ENCODE measurements at regions not wholly inside any gene's neighbourhood (a gene's known extent, or its start where the extent isn't known, plus 50 kb on each side); places are given as distances from the start of the nearest gene placed in this dataset.

- Mint-ChIP-seq H3K36me3 (ENCODE audit: insufficient read depth) (no peaks in the 10 kb centered on the region), H3K9me3 (peaks cover 8% of the 10 kb centered on the region)
- ATAC-seq: no peak
These were observed 385.4 kb upstream of the SYT4 start for GRCh38 chr18:43662657-43663056.

GRCh38 chr18:43663159-43663558 is 385.9 kb upstream of the SYT4 start:
- ATAC-seq (no peak), DNase-seq (no peak)
- Mint-ChIP-seq H3K9me3 (peaks cover 4% of the 10 kb centered on the region), H3K4me1 (ENCODE audit: low read depth) (no peaks in the 10 kb centered on the region), H3K27me3 (ENCODE audit: low read depth) (no peaks in the 10 kb centered on the region), H3K4me3 (no peak overlapping the region), H3K36me3 (ENCODE audit: insufficient read depth) (no peaks in the 10 kb centered on the region)

More at GRCh38 chr18:43662657-43663056, 385.4 kb upstream of the SYT4 start:
- Mint-ChIP-seq H3K4me3 (no peak overlapping the region), H3K4me1 (ENCODE audit: low read depth) (no peaks in the 10 kb centered on the region), H3K27me3 (ENCODE audit: low read depth) (no peaks in the 10 kb centered on the region)
- DNase-seq: no peak

- Mint-ChIP-seq H3K27me3 (ENCODE audit: low read depth) (no peaks in the 10 kb centered on the region), H3K9me3 (peaks cover 4% of the 10 kb centered on the region), H3K36me3 (ENCODE audit: insufficient read depth) (no peaks in the 10 kb centered on the region), H3K4me3 (no peak overlapping the region), H3K4me1 (ENCODE audit: low read depth) (no peaks in the 10 kb centered on the region)
- DNase-seq (no peak), ATAC-seq (no peak)
These were observed 387.3 kb upstream of the SYT4 start for GRCh38 chr18:43664487-43665008.

- Mint-ChIP-seq H3K36me3 (ENCODE audit: insufficient read depth) (no peaks in the 10 kb centered on the region), H3K4me3 (no peak overlapping the region), H3K27me3 (ENCODE audit: low read depth) (no peaks in the 10 kb centered on the region), H3K9me3 (peaks cover 4% of the 10 kb centered on the region), H3K4me1 (ENCODE audit: low read depth) (no peaks in the 10 kb centered on the region)
- ATAC-seq: no peak
- no peak for DNase-seq
These were observed 388.0 kb upstream of the SYT4 start for GRCh38 chr18:43665105-43665788.

DNA sequence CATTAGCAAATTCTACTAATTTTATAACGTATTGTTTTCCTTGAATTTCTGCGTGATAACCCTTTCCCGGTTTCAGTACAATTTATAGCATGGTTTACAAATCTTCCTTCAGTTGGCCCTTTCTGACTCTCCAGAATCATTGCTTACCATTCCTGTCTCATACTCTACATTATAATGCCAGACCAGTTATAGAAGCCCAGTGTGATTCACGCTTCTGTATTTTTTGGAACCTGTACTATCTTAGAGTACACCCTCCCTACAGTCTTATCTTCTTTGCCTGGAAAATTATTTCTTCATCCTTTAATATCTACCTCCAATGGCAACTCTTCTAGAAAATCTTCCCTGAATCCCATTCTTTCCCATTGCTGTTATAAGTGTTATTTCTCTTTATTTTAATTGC is 391.6 kb upstream of the SYT4 start:
- no peak for ATAC-seq
- Mint-ChIP-seq H3K4me1 (ENCODE audit: low read depth) (no peaks in the 10 kb centered on the region), H3K27me3 (ENCODE audit: low read depth) (no peaks in the 10 kb centered on the region), H3K4me3 (no peak overlapping the region), H3K36me3 (ENCODE audit: insufficient read depth) (no peaks in the 10 kb centered on the region), H3K9me3 (peaks cover 4% of the 10 kb centered on the region)
- no peak for DNase-seq

DNA sequence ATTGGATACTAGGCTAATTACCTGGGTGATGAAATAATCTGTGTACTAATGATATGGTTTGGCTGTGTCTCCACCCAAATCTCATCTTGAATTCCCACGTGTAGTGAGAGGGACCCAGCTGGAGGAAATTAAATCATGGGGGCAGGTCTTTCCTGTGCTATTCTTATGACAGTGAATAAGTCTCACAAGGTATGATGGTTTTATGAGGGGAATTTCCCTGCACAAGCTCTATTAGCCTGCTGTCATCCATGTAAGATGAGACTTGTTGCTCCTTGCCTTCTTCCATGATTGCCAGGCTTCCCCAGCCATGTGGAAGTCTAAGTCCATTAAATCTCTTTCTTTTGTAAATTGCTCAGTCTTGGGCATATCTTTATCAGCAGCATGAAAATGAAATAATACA is 394.1 kb upstream of the SYT4 start:
- H3K4me1 Mint-ChIP-seq (ENCODE audit: low read depth): no peaks in the 10 kb centered on the region
- ATAC-seq (no peak), DNase-seq (no peak)
- no peaks in the 10 kb centered on the region for H3K27me3 Mint-ChIP-seq (ENCODE audit: low read depth)
- H3K9me3 Mint-ChIP-seq: no peaks in the 10 kb centered on the region
- H3K4me3 Mint-ChIP-seq: no peak overlapping the region
- no peaks in the 10 kb centered on the region for H3K36me3 Mint-ChIP-seq (ENCODE audit: insufficient read depth)

- DNase-seq (no peak), ATAC-seq (no peak)
- H3K9me3 Mint-ChIP-seq: peaks cover 14% of the 10 kb centered on the region
- H3K36me3 Mint-ChIP-seq (ENCODE audit: insufficient read depth): no peaks in the 10 kb centered on the region
- no peak overlapping the region for H3K4me3 Mint-ChIP-seq
- no peaks in the 10 kb centered on the region for H3K27me3 Mint-ChIP-seq (ENCODE audit: low read depth)
- H3K4me1 Mint-ChIP-seq (ENCODE audit: low read depth): no peaks in the 10 kb centered on the region
These were observed 402.8 kb upstream of the SYT4 start for GRCh38 chr18:43680096-43680495.

DNA sequence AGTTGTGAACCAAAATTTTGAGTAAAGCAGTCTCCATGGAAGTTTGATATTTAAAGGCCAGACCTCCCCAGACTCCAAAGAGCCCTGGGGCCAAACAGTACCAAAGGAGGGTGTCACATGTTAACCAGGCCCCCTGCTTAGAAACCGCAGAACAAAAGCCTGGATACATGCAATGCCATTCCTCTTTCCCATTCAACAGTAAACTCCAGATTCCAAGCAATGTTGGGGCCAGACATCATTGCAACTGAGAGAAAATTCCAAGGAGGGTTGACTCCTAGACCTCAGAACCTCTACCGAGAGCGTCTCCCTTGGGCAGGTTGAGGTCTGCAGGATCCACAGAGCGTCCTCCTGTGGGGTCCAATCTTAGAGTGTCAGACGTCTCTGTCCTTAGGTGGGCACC is 404.4 kb upstream of the SYT4 start:
- H3K27me3 Mint-ChIP-seq (ENCODE audit: low read depth): no peaks in the 10 kb centered on the region
- no peak for DNase-seq
- no peak overlapping the region for H3K4me3 Mint-ChIP-seq
- peaks cover 14% of the 10 kb centered on the region for H3K9me3 Mint-ChIP-seq
- no peak for ATAC-seq
- no peaks in the 10 kb centered on the region for H3K4me1 Mint-ChIP-seq (ENCODE audit: low read depth)
- no peaks in the 10 kb centered on the region for H3K36me3 Mint-ChIP-seq (ENCODE audit: insufficient read depth)

GRCh38 chr18:43682196-43682595 is 404.9 kb upstream of the SYT4 start:
- ATAC-seq (no peak), DNase-seq (no peak)
- peaks cover 14% of the 10 kb centered on the region for H3K9me3 Mint-ChIP-seq
- H3K4me3 Mint-ChIP-seq: no peak overlapping the region
- H3K4me1 Mint-ChIP-seq (ENCODE audit: low read depth): no peaks in the 10 kb centered on the region
- no peaks in the 10 kb centered on the region for H3K27me3 Mint-ChIP-seq (ENCODE audit: low read depth)
- no peaks in the 10 kb centered on the region for H3K36me3 Mint-ChIP-seq (ENCODE audit: insufficient read depth)

DNA sequence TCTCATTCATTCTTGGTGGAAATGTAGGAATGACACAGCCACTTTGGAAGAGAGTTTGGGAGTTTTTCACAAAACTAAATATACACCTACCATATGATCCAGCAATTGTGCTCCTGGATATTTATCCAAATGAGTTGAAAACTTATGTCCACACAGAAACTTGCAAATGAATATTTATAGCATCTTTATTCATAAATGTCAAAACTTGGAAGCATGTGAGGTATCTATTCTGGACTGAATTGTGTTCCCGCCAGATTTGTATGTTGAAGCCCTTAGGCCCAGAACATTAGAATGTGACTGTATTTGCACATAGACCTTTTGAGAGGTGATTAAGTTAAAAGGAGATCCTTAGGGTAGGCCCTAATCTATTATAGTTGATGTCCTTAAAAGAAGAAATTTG is 409.4 kb upstream of the SYT4 start:
- Mint-ChIP-seq H3K4me1 (ENCODE audit: low read depth) (no peaks in the 10 kb centered on the region), H3K27me3 (ENCODE audit: low read depth) (no peaks in the 10 kb centered on the region), H3K36me3 (ENCODE audit: insufficient read depth) (no peaks in the 10 kb centered on the region), H3K9me3 (peaks cover 13% of the 10 kb centered on the region), H3K4me3 (no peak overlapping the region)
- ATAC-seq: no peak
- DNase-seq: no peak

GRCh38 chr18:43692099-43692690 is 414.9 kb upstream of the SYT4 start:
- H3K4me1 Mint-ChIP-seq (ENCODE audit: low read depth): no peaks in the 10 kb centered on the region

DNA sequence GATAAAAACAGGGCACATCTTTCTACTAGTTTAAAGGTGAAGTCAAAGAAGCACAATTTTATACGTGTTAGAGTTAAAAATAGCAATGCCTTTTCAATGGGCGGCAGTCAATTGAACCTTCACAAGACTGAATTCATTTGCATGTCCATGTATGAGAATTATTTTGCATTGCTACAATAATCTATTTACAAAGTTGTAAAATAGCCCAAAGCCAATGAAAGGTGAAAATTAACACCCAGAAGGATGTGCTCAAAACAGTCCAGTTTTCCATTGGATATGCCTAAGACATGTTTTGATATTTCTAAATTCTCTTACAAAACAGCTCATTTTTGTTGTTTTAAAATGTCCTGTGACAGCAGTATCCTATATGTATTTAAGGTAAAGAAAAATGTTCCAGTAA is 425.1 kb upstream of the SYT4 start:
- no peaks in the 10 kb centered on the region for H3K36me3 Mint-ChIP-seq (ENCODE audit: insufficient read depth)
- H3K9me3 Mint-ChIP-seq: peaks cover 5% of the 10 kb centered on the region
- ATAC-seq (no peak), DNase-seq (no peak)
- no peaks in the 10 kb centered on the region for H3K4me1 Mint-ChIP-seq (ENCODE audit: low read depth)
- no peaks in the 10 kb centered on the region for H3K27me3 Mint-ChIP-seq (ENCODE audit: low read depth)
- H3K4me3 Mint-ChIP-seq: no peak overlapping the region

More at GRCh38 chr18:43692099-43692690, 414.9 kb upstream of the SYT4 start:
- ATAC-seq: no peak
- Mint-ChIP-seq H3K36me3 (ENCODE audit: insufficient read depth) (no peaks in the 10 kb centered on the region), H3K27me3 (ENCODE audit: low read depth) (no peaks in the 10 kb centered on the region), H3K9me3 (peaks cover 13% of the 10 kb centered on the region), H3K4me3 (no peak overlapping the region)
- DNase-seq: no peak

DNA sequence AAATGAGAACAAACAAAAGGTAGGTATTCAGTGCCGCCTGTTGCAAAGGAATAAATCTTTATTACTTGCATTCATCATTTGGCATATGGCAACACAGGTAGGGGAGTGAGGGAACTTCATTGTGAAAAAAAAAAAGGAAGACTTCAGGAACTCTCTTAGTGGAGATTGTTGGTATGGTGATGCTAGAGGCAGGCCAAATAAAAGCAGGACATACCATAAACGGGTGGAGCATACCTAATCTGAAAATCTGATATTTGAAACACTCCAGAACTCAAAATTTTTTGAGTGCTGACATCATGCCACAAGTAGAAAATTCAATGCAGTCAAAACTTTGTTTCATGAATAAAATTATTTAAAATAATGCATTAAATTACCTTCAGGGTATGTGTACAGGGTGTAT is 425.8 kb upstream of the SYT4 start:
- Mint-ChIP-seq H3K4me1 (ENCODE audit: low read depth) (no peaks in the 10 kb centered on the region), H3K9me3 (peaks cover 5% of the 10 kb centered on the region), H3K27me3 (ENCODE audit: low read depth) (no peaks in the 10 kb centered on the region), H3K4me3 (no peak overlapping the region), H3K36me3 (ENCODE audit: insufficient read depth) (no peaks in the 10 kb centered on the region)
- ATAC-seq: no peak
- no peak for DNase-seq

DNA sequence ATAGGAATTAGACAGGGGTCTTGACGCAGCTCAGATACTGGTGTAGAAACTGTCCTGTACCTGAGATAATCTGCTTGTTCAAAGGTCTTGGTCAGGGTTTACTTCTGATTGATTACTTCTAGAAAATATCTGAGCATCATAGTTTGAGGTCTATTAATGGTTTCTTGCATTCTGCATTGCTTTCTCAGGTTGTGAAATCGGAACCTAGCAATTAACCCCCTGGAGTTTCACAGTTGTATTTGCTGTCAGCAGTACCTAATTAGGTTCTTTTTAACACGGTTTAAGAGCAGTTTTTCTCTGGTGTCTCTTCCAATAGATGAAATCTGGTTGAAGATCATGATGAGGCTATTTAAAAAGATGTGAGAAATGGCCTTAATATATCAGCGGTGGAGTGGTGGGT is 428.6 kb upstream of the SYT4 start:
- H3K9me3 Mint-ChIP-seq: peaks cover 3% of the 10 kb centered on the region
- no peaks in the 10 kb centered on the region for H3K36me3 Mint-ChIP-seq (ENCODE audit: insufficient read depth)
- no peak overlapping the region for H3K4me3 Mint-ChIP-seq
- DNase-seq (no peak), ATAC-seq (no peak)
- no peaks in the 10 kb centered on the region for H3K27me3 Mint-ChIP-seq (ENCODE audit: low read depth)
- no peaks in the 10 kb centered on the region for H3K4me1 Mint-ChIP-seq (ENCODE audit: low read depth)

DNA sequence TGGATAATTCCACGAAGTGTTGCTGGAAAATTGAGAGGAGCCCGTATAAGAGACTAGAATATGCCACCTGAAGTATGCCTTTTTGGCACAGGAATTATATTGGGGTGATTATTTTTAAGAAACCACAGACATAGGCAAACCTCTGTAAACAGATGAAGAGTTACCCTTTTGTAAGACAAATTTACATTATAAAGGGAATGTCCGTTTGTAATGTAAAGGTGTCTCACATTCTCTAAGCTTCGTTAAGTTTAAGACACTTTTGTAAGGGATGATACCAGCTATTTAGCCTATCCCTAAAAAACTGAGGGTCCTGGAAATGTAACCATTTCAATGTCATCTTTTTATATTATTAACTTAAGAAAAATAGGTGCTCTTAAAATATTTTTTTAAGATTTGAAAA is 432.8 kb upstream of the SYT4 start:
- peaks cover 9% of the 10 kb centered on the region for H3K9me3 Mint-ChIP-seq
- no peaks in the 10 kb centered on the region for H3K4me1 Mint-ChIP-seq (ENCODE audit: low read depth)
- DNase-seq (no peak), ATAC-seq (no peak)
- no peaks in the 10 kb centered on the region for H3K27me3 Mint-ChIP-seq (ENCODE audit: low read depth)
- no peak overlapping the region for H3K4me3 Mint-ChIP-seq
- H3K36me3 Mint-ChIP-seq (ENCODE audit: insufficient read depth): no peaks in the 10 kb centered on the region

All from activated T-cell treated with anti-CD3 and anti-CD28 coated beads, Interleukin-2, amount 50 U/mL, for 4 hours (primary cell).